LNCaP clone FGC (cell line): ENCODE measurements at regions not wholly inside any gene's neighbourhood (a gene's known extent, or its start where the extent isn't known, plus 50 kb on each side); places are given as distances from the start of the nearest gene placed in this dataset.
"Not testable (repeated sequence)": the region's sequence is repeated elsewhere in the genome, so short reads cannot be mapped to it uniquely, and the experiment has no call there.

Experiments used
- DNase-seq: peaks from one replicate; pipeline ENCODE4 v3.0.0-alpha.2; 2011; ENCODE audit warnings: low read depth
- H3K4me3 ChIP-seq: 2 replicates; pipeline ENCODE4 v1.5.1; 2011; ENCODE audit warnings: mild to moderate bottlenecking, low read depth, low read length, control low read depth
- CTCF ChIP-seq: IDR thresholded peaks from 2 replicates; pipeline ENCODE4 v1.5.1; 2012; ENCODE audit warnings: mild to moderate bottlenecking; ENCODE audit not compliant: control insufficient read depth, insufficient read depth; ENCODE audit errors: extremely low read depth

GRCh38 chr6:21874372-21874771 lies 280.8 kb downstream of the SOX4 start:
- no peak overlapping the region for H3K4me3 ChIP-seq
- no peak for DNase-seq
- TF ChIP-seq CTCF, result no peak

- DNase-seq, H3K4me3 ChIP-seq: not testable (repeated sequence)
Observed at GRCh38 chr6:21877037-21877436, 283.5 kb downstream of the SOX4 start.

DNA sequence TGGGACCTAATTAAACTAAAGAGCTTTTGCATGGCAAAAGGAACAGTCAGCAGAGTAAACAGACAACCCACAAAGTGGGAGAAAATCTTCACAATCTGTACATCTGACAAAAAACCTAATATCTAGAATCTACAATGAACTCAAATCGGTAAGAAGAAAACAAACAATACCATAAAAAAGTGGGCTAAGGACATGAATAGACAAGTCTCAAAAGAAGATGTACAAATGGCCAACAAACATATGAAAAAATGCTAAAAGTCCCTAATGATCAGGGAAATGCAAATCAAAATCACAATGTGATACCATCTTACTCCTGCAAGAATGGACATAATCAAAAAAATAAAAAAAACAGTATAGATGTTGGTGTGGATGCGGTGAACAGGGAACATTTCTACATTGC lies 286.7 kb downstream of the SOX4 start:
- H3K4me3 ChIP-seq, DNase-seq: not testable (repeated sequence)

GRCh38 chr6:21881969-21882465 lies 288.5 kb downstream of the SOX4 start:
- no peak for TF ChIP-seq CTCF
- H3K4me3 ChIP-seq, result no peak overlapping the region
- no peak for DNase-seq

- no peak overlapping the region for H3K4me3 ChIP-seq
- no peak for TF ChIP-seq CTCF
- peak; percentile 88 for DNase-seq
Observed at GRCh38 chr6:21883595-21884328, 290.2 kb downstream of the SOX4 start.

- no peak for TF ChIP-seq CTCF
Observed at GRCh38 chr6:21885111-21885510, 291.6 kb downstream of the SOX4 start.

DNA sequence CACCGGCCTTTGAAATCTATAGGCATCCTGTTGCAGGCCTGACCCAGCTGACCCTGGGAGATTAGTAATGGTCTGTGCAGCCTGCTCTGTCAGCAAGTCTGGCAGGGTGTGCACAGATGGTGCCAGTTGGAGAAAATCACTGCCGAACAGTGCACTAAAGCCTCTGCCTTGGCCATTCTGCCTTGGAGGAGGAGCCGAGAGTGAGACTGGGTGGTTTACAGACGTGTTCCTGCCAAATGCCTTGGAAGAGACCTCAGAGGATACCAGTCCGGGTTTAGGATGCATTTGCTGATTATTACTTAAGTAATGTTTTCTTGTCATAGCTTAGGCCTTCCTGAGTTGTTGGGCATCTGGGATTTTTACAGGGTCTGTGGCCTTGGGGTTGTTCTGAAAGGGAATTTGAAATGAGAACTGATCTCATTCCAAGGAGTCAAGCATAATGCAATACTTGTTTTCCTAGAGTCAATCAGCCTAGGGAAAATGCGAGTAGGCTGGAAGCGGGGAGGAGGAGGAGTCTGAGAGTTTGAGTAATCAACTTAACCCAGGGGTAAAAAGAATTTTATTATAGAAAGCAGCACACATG lies 292.1 kb downstream of the SOX4 start:
- DNase-seq, result no peak
- no peak for TF ChIP-seq CTCF
- no peak overlapping the region for H3K4me3 ChIP-seq

More at GRCh38 chr6:21885111-21885510, 291.6 kb downstream of the SOX4 start:
- H3K4me3 ChIP-seq, result no peak overlapping the region
- DNase-seq, result no peak

DNA sequence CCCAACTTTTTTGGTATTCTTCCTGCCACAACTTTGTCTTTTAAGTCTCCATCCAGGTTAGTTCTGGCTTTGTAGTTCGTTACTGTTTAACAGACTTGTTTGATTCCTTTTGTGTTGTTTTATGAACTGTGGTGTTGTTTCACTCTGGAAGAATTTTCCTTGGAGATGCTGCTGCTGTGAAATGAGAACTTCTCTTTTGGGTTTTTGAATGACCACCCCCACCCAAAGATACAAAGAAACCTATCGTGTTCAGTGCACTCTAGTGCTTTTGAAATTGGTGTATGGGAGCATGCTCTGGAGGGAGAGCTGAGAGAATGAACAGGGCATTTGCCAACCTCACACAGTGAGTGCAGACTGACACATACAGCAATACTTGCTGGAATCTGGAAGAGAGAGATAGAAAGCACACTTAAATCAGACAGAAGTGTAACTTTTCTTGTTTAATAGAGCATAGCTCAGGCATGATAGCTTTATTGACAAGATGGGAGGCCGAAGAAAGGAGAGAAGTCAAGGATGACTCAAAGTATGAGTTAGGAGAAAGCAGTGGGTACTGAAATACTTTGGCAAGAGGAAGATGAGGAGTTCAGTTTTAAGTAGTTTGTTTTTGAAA lies 293.1 kb downstream of the SOX4 start:
- TF ChIP-seq CTCF, result no peak
- no peak overlapping the region for H3K4me3 ChIP-seq
- DNase-seq, result no peak
